Nephron (organoid): ENCODE measurements at regions not wholly inside any gene's neighbourhood (a gene's known extent, or its start where the extent isn't known, plus 50 kb on each side); places are given as distances from the start of the nearest gene placed in this dataset.

Source experiments
- H3K27ac Mint-ChIP-seq, 3 experiments: 2 replicates each; pipeline ENCODE4 v1.8.0; 2020; ENCODE audit warnings: mixed read lengths in 3 of 3, mild to moderate bottlenecking in 2 of 3, moderate library complexity in 1 of 3
- H3K27me3 Mint-ChIP-seq: 2 replicates; pipeline ENCODE4 v1.8.0; 2021; ENCODE audit warnings: low read depth, mild to moderate bottlenecking, moderate library complexity, mixed read lengths
- H3K36me3 Mint-ChIP-seq: 2 replicates; pipeline ENCODE4 v1.8.0; 2020; ENCODE audit warnings: low read depth, mixed read lengths
- H3K4me1 Mint-ChIP-seq: 2 replicates; pipeline ENCODE4 v1.8.0; 2020; ENCODE audit warnings: mixed read lengths
- H3K4me3 Mint-ChIP-seq, 3 experiments: 2 replicates each; pipeline ENCODE4 v1.8.0; 2020; ENCODE audit warnings: mild to moderate bottlenecking in 3 of 3, mixed read lengths in 3 of 3, moderate library complexity in 2 of 3
- H3K9me3 Mint-ChIP-seq: 2 replicates; pipeline ENCODE4 v1.8.0; 2020; ENCODE audit warnings: mixed read lengths
- TF ChIP-seq, protein P1 (sequence below), 3 experiments: fragments of 200-600 bp; sonication (generic); IDR thresholded peaks; one replicate each; pipeline ENCODE4 v1.5.0; 2021; ENCODE audit warnings: antibody characterized with exemption in 3 of 3; ENCODE audit not compliant: unreplicated experiment in 3 of 3

DNA sequence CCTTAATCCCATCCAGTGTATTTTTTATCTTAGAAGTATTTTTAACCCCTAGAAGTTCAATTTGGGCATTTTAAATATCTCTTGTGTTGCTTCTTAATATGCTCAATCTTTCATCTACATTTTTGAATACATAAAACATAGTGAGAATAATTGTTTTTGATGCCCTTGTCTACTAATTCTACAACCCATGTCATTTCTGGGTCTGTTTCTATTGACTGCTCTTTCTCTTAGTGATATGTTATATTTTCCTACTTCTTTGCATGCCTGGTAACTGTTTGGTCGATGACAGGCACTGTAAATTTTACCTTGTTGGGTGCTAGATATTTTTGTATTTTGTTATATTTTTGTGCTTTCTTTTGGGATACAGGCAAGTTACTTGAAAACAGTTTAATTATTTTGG is 56.3 kb downstream of the CYTL1 start:
- Mint-ChIP-seq H3K4me1 (no peaks in the 10 kb centered on the region), H3K27ac (no peak overlapping the region)
- TF ChIP-seq, protein P1, sequence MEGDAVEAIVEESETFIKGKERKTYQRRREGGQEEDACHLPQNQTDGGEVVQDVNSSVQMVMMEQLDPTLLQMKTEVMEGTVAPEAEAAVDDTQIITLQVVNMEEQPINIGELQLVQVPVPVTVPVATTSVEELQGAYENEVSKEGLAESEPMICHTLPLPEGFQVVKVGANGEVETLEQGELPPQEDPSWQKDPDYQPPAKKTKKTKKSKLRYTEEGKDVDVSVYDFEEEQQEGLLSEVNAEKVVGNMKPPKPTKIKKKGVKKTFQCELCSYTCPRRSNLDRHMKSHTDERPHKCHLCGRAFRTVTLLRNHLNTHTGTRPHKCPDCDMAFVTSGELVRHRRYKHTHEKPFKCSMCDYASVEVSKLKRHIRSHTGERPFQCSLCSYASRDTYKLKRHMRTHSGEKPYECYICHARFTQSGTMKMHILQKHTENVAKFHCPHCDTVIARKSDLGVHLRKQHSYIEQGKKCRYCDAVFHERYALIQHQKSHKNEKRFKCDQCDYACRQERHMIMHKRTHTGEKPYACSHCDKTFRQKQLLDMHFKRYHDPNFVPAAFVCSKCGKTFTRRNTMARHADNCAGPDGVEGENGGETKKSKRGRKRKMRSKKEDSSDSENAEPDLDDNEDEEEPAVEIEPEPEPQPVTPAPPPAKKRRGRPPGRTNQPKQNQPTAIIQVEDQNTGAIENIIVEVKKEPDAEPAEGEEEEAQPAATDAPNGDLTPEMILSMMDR (IDR thresholded peaks at IDR 0.05; ENCODE audit: unreplicated experiment in 3 of 3) = no peak

More for the DNA sequence above, 56.3 kb downstream of the CYTL1 start:
- no peaks in the 10 kb centered on the region for H3K36me3 Mint-ChIP-seq
- H3K4me3 Mint-ChIP-seq = no peak overlapping the region
- no peaks in the 10 kb centered on the region for H3K27me3 Mint-ChIP-seq
- H3K9me3 Mint-ChIP-seq = peaks cover 36% of the 10 kb centered on the region
